ENCODE measurements at regions not wholly inside any gene's neighbourhood (a gene's known extent, or its start where the extent isn't known, plus 50 kb on each side); places are given as distances from the start of the nearest gene placed in this dataset.

DNA sequence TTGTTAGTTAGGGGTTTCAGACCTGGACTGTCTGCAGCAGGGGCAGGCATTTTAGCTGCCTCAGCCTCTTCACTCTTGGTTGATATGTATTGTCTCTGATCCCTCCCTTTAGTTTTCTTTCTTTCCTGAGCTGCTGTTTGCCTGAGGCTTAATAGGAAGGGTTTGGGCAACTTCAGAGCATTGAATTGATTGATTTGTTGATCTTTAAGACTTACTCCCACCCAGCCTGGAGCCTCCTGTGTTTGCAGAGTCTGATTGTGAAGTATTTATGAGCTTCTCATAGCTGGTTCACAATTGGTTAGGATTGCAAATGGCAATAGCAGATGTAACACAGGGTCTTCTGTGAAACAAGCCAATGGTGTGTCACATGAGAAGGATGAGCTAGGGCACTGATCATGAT is 671.8 kb upstream of the SEMA6A start:
- no peak for TF ChIP-seq SMC3 (conservative IDR thresholded peaks at IDR 0.05; ENCODE audit: poor library complexity)
- no peak for TF ChIP-seq EP300 (conservative IDR thresholded peaks at IDR 0.05; ENCODE audit: poor library complexity, severe bottlenecking)
- TF ChIP-seq, protein P1, sequence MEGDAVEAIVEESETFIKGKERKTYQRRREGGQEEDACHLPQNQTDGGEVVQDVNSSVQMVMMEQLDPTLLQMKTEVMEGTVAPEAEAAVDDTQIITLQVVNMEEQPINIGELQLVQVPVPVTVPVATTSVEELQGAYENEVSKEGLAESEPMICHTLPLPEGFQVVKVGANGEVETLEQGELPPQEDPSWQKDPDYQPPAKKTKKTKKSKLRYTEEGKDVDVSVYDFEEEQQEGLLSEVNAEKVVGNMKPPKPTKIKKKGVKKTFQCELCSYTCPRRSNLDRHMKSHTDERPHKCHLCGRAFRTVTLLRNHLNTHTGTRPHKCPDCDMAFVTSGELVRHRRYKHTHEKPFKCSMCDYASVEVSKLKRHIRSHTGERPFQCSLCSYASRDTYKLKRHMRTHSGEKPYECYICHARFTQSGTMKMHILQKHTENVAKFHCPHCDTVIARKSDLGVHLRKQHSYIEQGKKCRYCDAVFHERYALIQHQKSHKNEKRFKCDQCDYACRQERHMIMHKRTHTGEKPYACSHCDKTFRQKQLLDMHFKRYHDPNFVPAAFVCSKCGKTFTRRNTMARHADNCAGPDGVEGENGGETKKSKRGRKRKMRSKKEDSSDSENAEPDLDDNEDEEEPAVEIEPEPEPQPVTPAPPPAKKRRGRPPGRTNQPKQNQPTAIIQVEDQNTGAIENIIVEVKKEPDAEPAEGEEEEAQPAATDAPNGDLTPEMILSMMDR (IDR thresholded peaks at IDR 0.05; ENCODE audit: poor library complexity, severe bottlenecking): no peak
- TF ChIP-seq TAF1 (IDR thresholded peaks at IDR 0.05; ENCODE audit: low read depth): no peak
- TF ChIP-seq EZH2 (IDR thresholded peaks at IDR 0.05; ENCODE audit: borderline replicate concordance, insufficient read depth, low read length, poor library complexity, severe bottlenecking): no peak
- no peak for TF ChIP-seq POLR2AphosphoS5 (IDR thresholded peaks at IDR 0.05)
- TF ChIP-seq RAD21 (conservative IDR thresholded peaks at IDR 0.05): no peak
- TF ChIP-seq, protein P2, sequence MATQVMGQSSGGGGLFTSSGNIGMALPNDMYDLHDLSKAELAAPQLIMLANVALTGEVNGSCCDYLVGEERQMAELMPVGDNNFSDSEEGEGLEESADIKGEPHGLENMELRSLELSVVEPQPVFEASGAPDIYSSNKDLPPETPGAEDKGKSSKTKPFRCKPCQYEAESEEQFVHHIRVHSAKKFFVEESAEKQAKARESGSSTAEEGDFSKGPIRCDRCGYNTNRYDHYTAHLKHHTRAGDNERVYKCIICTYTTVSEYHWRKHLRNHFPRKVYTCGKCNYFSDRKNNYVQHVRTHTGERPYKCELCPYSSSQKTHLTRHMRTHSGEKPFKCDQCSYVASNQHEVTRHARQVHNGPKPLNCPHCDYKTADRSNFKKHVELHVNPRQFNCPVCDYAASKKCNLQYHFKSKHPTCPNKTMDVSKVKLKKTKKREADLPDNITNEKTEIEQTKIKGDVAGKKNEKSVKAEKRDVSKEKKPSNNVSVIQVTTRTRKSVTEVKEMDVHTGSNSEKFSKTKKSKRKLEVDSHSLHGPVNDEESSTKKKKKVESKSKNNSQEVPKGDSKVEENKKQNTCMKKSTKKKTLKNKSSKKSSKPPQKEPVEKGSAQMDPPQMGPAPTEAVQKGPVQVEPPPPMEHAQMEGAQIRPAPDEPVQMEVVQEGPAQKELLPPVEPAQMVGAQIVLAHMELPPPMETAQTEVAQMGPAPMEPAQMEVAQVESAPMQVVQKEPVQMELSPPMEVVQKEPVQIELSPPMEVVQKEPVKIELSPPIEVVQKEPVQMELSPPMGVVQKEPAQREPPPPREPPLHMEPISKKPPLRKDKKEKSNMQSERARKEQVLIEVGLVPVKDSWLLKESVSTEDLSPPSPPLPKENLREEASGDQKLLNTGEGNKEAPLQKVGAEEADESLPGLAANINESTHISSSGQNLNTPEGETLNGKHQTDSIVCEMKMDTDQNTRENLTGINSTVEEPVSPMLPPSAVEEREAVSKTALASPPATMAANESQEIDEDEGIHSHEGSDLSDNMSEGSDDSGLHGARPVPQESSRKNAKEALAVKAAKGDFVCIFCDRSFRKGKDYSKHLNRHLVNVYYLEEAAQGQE (IDR thresholded peaks at IDR 0.05; ENCODE audit: borderline replicate concordance): no peak
- no peak for TF ChIP-seq MXI1 (conservative IDR thresholded peaks at IDR 0.05; ENCODE audit: poor library complexity, severe bottlenecking)
